ENCODE measurements at regions not wholly inside any gene's neighbourhood (a gene's known extent, or its start where the extent isn't known, plus 50 kb on each side); places are given as distances from the start of the nearest gene placed in this dataset.

DNA sequence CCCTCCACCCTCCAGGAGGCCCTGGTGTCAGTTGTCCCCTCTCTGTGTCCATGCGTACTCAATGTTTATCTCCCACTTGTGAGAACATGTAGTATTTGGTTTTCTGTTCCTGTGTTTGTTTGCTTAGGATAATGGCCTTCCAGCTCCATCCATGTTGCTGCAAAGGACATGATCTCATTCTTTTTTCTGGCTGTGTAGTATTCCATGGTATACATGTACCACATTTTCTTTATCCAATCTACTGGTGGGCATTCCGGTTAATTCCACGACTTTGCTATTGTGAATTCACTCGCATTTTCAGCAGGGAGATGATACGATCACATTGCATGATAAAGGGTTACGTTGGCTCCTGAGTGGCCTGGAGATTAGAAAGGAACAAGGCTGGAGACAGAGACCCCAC, 286.2 kb downstream of the FOXL1 start:
- TF ChIP-seq CTCF (IDR thresholded peaks at IDR 0.05) = no peak
- no peak for TF ChIP-seq POLR2A (IDR thresholded peaks at IDR 0.05)
